ENCODE measurements at regions not wholly inside any gene's neighbourhood (a gene's known extent, or its start where the extent isn't known, plus 50 kb on each side); places are given as distances from the start of the nearest gene placed in this dataset.
"Not testable (repeated sequence)": the region's sequence is repeated elsewhere in the genome, so short reads cannot be mapped to it uniquely, and the experiment has no call there.

- ATAC-seq: no peak
- no peak for DNase-seq
Observed at GRCh38 chr13:90329641-90330040, 1017.8 kb upstream of the MIR17HG start.

- no peak for ATAC-seq
- DNase-seq: no peak
Observed at GRCh38 chr13:90331974-90332373, 1015.5 kb upstream of the MIR17HG start.

DNA sequence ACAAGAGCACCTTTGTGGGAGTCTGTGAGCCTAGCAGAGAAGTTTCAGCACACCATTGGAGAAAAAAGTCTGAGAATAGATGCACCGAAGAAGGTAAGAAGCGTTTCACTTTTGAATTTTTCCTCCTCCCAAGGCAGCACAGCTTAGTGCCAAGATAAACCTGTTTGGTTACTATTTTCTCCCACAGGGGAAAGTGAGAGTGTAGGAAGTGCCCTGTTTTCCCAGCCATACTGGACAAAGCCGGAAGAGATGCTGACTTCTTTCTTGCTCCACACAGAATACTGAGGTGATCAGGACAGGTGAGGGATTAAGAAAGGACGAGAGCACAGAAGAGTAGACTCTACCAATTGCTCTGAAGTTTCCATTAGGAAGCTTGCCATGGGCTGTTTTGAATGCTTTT lies 1011.0 kb upstream of the MIR17HG start:
- DNase-seq (no peak), ATAC-seq (no peak)

DNA sequence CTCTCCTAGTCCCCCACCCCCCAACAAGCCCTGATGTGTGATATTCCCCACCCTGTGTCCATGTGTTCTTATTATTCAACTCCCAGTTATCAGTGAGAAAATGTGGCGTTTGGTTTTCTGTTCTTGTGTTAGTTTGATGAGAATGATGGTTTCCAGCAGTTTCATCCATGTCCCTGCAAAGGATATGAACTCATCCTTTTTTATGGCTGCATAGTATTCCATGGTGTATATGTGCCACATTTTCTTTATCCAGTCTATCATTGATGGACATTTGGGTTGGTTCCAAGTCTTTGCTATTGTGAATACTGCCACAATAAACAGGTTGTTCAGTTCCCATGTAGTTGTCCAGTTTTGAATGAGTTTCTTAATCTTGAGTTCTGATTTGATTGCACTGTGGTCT lies 1006.1 kb upstream of the MIR17HG start:
- DNase-seq, ATAC-seq: not testable (repeated sequence)

DNA sequence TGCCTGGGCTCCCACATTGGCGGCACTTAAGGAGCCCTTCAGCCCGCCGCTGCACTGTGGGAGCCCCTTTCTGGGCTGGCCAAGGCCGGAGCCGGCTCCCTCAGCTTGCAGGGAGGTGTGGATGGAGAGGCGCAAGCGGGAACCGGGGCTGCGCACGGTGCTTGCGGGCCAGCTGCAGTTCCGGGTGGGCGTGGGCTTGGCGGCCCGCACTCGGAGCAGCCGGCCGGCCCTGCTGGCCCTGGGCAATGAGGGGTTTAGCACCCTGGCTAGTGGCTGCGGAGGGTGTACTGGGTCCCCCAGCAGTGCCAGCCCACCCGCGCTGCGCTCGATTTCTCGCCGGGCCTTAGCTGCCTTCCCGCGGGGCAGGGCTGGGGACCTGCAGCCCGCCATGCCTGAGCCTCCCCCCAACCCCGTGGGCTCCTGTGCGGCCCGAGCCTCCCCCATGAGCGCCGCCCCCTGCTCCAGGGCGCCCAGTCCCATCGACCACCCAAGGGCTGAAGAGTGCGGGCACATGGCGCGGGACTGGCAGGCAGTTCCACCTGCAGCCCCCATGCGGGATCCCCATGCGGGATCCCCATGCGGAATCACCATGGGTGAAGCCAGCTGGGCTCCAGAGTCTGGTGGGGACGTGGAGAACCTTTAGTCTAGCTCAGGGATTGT lies 998.9 kb upstream of the MIR17HG start:
- ATAC-seq, DNase-seq: not testable (repeated sequence)

DNA sequence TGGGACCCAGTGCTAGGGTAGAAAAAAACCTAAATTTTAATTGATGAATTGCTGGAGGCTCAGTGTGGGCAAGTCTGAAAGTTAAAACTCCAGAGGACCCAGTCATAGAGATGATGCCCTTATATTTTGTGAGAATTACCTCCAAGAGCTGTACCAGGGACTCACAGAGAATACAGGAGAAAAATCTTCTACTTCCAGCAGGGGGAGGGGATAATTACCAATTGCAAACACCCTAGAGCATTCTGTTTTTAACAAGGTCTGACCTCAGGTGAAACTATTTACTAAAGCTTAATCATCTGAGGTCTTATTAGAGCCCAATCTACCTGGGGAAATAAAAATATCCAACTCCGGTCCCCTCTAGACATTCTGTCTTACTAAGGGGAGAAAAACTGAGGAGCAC lies 994.7 kb upstream of the MIR17HG start:
- DNase-seq: no peak
- no peak for ATAC-seq

GRCh38 chr13:90355162-90355751 lies 992.2 kb upstream of the MIR17HG start:
- DNase-seq (no peak), ATAC-seq (no peak)

DNA sequence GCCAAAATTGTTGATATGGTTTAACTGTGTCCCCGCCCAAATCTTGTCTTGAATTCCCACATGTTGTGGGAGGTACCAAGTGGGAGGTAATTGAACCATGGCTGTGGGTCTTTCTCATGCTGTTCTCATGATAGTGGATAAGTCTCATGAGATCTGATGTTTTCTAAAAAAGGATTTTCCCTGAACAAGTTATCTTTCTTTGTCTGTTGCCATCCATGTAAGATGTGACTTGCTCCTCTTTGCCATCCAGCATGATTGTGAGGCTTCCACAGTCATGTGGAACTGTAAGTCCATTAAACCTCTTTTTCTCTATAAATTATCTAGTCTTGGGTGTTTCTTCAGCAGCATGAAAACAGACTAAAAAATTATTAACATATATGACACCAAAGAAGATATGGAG lies 986.7 kb upstream of the MIR17HG start:
- ATAC-seq (no peak), DNase-seq (no peak)

DNA sequence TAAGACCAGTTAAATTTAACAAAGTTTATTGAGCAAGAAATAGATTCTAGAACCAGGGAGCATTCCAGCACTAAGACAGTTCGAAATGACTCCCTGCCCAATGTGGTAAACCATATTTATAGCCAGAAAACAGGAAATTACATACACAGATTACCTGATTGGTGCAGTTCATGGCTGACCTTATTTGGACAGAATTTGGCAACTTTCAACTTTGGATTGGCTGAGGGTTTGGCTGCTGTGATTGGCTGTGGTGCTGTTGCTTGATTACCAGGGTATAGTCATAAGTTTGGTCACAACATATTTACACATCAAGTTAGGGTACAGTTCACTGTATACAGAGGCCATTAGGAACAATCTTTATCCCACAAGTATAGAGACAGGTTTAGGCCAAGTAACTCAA lies 984.8 kb upstream of the MIR17HG start:
- no peak for DNase-seq
- no peak for ATAC-seq

DNA sequence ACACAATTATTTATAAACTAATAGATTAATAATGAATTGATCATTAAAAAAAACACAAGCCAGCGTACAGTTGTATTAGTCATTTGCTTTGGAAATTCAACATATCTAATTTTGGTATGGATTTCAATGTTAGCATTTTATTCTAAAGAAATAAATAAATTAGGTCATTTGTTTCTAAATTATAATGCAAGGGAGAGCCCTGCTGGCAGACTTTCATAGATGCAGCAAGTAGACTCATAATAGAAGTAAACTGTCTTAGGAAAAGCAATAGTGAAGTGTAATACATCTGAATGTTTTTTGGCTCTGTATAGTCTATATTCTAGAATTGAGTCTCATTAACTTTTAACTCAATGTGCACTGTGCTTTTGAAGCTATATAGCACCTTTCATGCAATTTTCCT lies 982.4 kb upstream of the MIR17HG start:
- no peak for ATAC-seq

DNA sequence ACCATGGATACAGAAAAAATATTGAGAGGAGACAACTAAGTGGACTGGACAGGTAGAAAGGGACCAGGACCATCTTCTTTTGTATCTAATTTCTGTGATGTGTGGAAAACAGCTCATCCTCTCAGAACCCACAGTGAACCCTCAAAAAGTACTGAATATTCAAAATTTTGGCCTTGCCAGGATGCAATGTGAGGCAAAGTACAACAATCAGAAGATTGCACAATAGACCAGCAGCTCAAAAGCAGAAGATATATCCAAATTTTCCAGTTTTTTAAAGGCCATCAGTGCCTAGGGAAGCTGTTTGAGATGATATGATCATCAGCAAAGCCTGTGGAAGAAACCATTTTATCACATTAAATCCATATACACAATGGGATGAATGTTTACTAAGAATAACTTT lies 973.3 kb upstream of the MIR17HG start:
- no peak for ATAC-seq

More for the DNA sequence above, 982.4 kb upstream of the MIR17HG start:
- no peak for DNase-seq

DNA sequence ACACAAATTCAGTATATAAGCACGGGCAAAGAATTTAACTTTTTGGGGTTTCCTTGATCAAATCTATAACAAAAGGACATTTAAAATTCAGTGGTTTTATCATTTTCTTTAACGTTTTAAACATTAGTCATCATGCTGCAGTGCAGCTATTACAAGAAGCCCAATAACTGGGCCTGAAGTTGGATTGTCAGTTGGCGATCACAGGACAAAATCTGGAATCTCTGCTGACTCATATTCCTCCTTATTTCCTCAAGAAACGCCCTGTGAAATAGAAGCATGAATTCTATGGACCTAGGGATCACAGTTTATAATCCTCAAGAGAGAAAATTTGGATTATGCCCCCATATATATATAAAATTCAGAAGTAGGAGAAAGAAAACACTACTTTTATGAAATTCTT lies 971.6 kb upstream of the MIR17HG start:
- ATAC-seq (no peak), DNase-seq (no peak)

More for the DNA sequence above, 973.3 kb upstream of the MIR17HG start:
- DNase-seq: no peak

DNA sequence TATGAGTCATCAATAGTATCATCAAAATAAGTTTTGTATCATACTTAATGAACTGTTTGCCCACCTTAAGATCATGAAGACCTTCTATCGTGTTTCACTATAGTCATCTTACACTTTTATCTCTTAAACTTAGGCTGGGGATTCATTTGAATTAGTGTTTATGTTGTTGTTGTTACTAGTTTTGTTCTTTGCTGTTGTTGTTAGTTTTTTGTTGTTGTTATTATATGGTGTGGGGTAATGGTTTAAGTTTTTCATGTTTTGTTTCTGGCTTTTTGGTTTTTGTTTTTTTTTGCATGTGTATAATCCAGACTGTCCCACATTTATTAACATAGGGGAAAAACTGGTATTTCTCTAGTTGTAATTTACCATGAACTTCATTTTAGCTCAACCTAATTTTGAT lies 965.1 kb upstream of the MIR17HG start:
- ATAC-seq: no peak
- no peak for DNase-seq

- ATAC-seq (no peak), DNase-seq (no peak)
Observed at GRCh38 chr13:90385781-90386489, 961.6 kb upstream of the MIR17HG start.

- no peak for ATAC-seq
- DNase-seq: no peak
Observed at GRCh38 chr13:90388887-90389452, 958.5 kb upstream of the MIR17HG start.

DNA sequence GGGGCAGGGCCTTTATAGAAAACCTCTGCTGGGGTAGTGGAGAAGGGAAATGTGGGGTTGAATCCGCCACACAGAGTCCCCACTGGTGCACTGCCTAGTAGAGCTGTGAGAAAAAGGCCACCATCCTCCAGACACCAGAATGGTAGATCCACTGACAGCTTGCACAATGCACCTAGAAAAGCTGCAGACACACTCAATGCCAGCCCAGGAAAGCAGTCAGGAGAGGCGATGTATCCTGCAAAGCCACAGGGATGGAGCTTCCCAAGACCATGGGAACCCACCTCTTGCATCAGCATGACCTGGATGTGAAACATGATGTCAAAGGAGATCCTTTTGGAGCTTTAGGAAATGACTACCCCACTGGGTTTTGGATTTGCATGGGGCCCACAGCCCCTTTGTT lies 958.0 kb upstream of the MIR17HG start:
- DNase-seq: no peak
- no peak for ATAC-seq

GRCh38 chr13:90393408-90393807 lies 954.1 kb upstream of the MIR17HG start:
- ATAC-seq (no peak), DNase-seq (no peak)

GRCh38 chr13:90395348-90395747 lies 952.1 kb upstream of the MIR17HG start:
- DNase-seq (no peak), ATAC-seq (no peak)

- no peak for DNase-seq
- no peak for ATAC-seq
Observed at GRCh38 chr13:90395846-90396245, 951.6 kb upstream of the MIR17HG start.

DNA sequence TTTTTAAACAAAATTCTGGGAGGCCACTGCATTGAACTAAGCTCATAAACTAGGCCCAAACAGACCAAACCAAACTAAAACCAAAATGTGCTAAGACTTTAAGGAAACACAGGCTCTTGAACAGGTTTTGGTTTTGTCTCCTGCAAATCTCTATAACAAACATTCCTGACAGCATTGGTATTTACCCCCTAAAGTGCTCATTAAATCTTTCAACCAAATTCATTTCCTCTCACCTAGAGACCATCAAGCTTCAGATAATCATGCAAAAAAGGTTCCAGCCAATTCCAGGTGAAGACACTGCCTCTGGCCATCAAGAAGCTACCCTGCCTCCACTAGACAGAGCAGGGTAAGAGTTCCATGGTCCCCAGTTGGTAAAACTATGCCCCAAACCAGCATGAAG lies 951.2 kb upstream of the MIR17HG start:
- no peak for DNase-seq
- ATAC-seq: no peak

DNA sequence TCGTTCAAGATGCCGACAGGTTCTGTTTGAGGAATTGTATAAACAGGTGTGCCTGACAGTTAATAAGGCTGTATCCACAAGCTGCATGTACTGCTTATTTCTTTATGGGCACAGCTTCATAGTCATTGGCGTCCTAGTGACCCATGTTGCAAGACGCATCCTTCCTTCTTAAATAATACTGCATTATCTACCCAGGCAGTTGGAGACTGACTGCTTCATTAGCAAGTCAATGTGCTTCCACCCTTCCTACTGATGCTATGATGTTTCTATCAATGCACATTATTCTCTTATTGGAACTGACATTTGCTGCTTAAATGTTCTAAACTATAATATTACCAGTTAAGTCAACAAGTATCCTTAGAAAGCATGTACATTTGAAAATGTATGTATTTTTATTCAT lies 950.0 kb upstream of the MIR17HG start:
- DNase-seq (no peak), ATAC-seq (no peak)

DNA sequence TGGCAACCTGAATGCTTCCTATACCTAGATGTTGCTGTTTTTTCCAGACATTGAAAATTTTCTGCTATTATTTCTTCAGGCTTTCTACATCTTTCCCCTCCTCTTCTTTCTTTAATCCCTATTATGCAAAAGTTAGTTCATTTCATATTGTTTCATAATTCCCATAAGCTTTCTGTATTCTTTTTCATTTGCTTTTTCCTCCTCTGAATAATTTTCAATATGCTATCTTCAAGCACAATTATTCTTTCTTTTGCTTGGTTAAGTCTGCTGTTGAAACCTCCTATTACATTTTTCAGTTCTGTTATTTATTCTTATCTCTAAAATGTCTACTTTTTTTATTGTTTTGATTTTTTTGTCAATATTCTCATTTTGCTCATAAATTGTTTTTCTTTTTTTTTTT lies 947.1 kb upstream of the MIR17HG start:
- ATAC-seq: no peak
- no peak for DNase-seq

GRCh38 chr13:90401150-90401549 lies 946.3 kb upstream of the MIR17HG start:
- ATAC-seq (no peak), DNase-seq (no peak)

All from stimulated activated naive CD8-positive, alpha-beta T cell treated with anti-CD3 and anti-CD28 coated beads, Interleukin-15, Interleukin-2, amounts not matched to agents 100 U/mL and 50 U/mL, for 24 hours (primary cell).